H1 (cell line): ENCODE measurements at regions not wholly inside any gene's neighbourhood (a gene's known extent, or its start where the extent isn't known, plus 50 kb on each side); places are given as distances from the start of the nearest gene placed in this dataset.

Source experiments
- CTCF ChIA-PET: fragments of 300-600 bp; sonication (Branson Sonifier 250); formaldehyde crosslinking; loops from one replicate; lab custom pipeline; 2021; ENCODE audit not compliant: partially characterized antibody; lab: Charles Lee
- POLR2A ChIA-PET: fragments of 300-600 bp; sonication (Branson Sonifier 250); formaldehyde crosslinking; loops from one replicate; lab custom pipeline; 2021; ENCODE audit warnings: inconsistent platforms; ENCODE audit not compliant: partially characterized antibody; lab: Charles Lee
- DNase-seq, 2 experiments: peaks; one replicate each; pipeline versions ENCODE4 v3.0.0 to v3.0.0-alpha.2; 2010 to 2022; ENCODE audit warnings: low spot score in 2 of 2, low read depth in 1 of 2, mixed read lengths in 1 of 2
- FAIRE-seq: peaks from 2 replicates; lab custom pipeline; 2011; peaks lifted over from hg19 to GRCh38; lab: Jason Lieb, UNC
- H2AFZ ChIP-seq: 2 replicates; pipeline ENCODE4 v1.8.1; 2012; ENCODE audit warnings: low read length, inconsistent platforms
- H2AK5ac ChIP-seq: 2 replicates; pipeline ENCODE4 v1.6.1; 2013; ENCODE audit warnings: low read depth, low read length
- H2BK120ac ChIP-seq: replicated peaks from 2 replicates; pipeline ENCODE3; 2013; ENCODE audit warnings: low read depth, low read length, inconsistent platforms
- H2BK12ac ChIP-seq: 2 replicates; pipeline ENCODE4 v1.6.1; 2013; ENCODE audit warnings: low read depth, low read length
- H2BK15ac ChIP-seq: 2 replicates; pipeline ENCODE4 v1.6.1; 2013; ENCODE audit warnings: low read length
- H2BK20ac ChIP-seq: 2 replicates; pipeline ENCODE4 v1.6.1; 2013; ENCODE audit warnings: low read length
- H2BK5ac ChIP-seq: 2 replicates; pipeline ENCODE4 v1.6.1; 2013; ENCODE audit warnings: low read depth, low read length
- H3K14ac ChIP-seq: 2 replicates; pipeline ENCODE4 v1.6.1; 2013; ENCODE audit warnings: inconsistent platforms; ENCODE audit not compliant: insufficient read length
- H3K18ac ChIP-seq: 2 replicates; pipeline ENCODE4 v1.6.1; 2013; ENCODE audit warnings: low read length; ENCODE audit errors: extremely low read depth
- H3K23ac ChIP-seq: 2 replicates; pipeline ENCODE4 v1.6.1; 2013; ENCODE audit warnings: inconsistent platforms; ENCODE audit not compliant: insufficient read length
- H3K23me2 ChIP-seq: 2 replicates; pipeline ENCODE4 v1.6.1; 2013; ENCODE audit warnings: low read depth, low read length
- H3K27ac ChIP-seq: 2 replicates; pipeline ENCODE4 v1.6.1; 2011; ENCODE audit warnings: low read depth, low read length, inconsistent platforms
- H3K27me3 ChIP-seq, 4 experiments: replicated peaks in 1 of 4; 1 replicate in 1 of 4; 2 replicates in 3 of 4; pipeline versions ENCODE4 v1.6.1 to v1.8.1; 2011 to 2013; ENCODE audit warnings: low read length in 3 of 4, mild to moderate bottlenecking in 3 of 4, inconsistent platforms in 2 of 4, mixed read lengths in 2 of 4, moderate library complexity in 1 of 4; ENCODE audit not compliant: control insufficient read depth in 3 of 4, insufficient read depth in 3 of 4; ENCODE audit errors: extremely low read depth in 1 of 4
- H3K36me3 ChIP-seq, 4 experiments: 2 replicates each; pipeline versions ENCODE4 v1.6.1 to v1.8.1; 2011 to 2013; ENCODE audit warnings: mild to moderate bottlenecking in 4 of 4, low read length in 3 of 4, moderate library complexity in 2 of 4, control low read depth in 1 of 4, inconsistent platforms in 1 of 4; ENCODE audit not compliant: insufficient read depth in 4 of 4, control insufficient read depth in 2 of 4
- H3K4ac ChIP-seq: replicated peaks from 2 replicates; pipeline ENCODE3; 2013; ENCODE audit warnings: low read length, low read depth, mixed read lengths, inconsistent platforms; ENCODE audit not compliant: insufficient read length
- H3K4me1 ChIP-seq, 4 experiments: replicated peaks in 1 of 4; 1 replicate in 1 of 4; 2 replicates in 3 of 4; pipeline versions ENCODE4 v1.6.1 to v1.8.1; 2011 to 2013; ENCODE audit warnings: low read length in 3 of 4, inconsistent platforms in 2 of 4, mixed read lengths in 1 of 4; ENCODE audit not compliant: insufficient read depth in 4 of 4, control insufficient read depth in 3 of 4
- H3K4me2 ChIP-seq, 2 experiments: 2 replicates each; pipeline versions ENCODE4 v1.6.1 to v1.8.1; 2011 to 2013; ENCODE audit warnings: low read depth in 2 of 2, low read length in 2 of 2, control low read depth in 1 of 2, inconsistent platforms in 1 of 2, mild to moderate bottlenecking in 1 of 2; ENCODE audit not compliant: insufficient read depth in 1 of 2
- H3K4me3 ChIP-seq, 4 experiments: fragments of 200-600, 300-600 bp in 1 of 4; sonication (generic), shearing (Covaris generic), sonication (Bioruptor Twin) in 1 of 4; 2 replicates each; pipeline versions ENCODE4 v1.5.1 to v1.8.1; 2011 to 2016; ENCODE audit warnings: low read length in 4 of 4, low read depth in 3 of 4, control low read depth in 2 of 4, inconsistent platforms in 2 of 4, mild to moderate bottlenecking in 2 of 4, mixed read lengths in 1 of 4, moderate library complexity in 1 of 4; ENCODE audit not compliant: insufficient read depth in 2 of 4; ENCODE audit errors: extremely low read depth in 1 of 4
- H3K56ac ChIP-seq: replicated peaks from 2 replicates; pipeline ENCODE3; 2013; ENCODE audit warnings: low read depth, mild to moderate bottlenecking, mixed read lengths, low read length, inconsistent platforms; ENCODE audit not compliant: insufficient read length
- H3K79me1 ChIP-seq: 2 replicates; pipeline ENCODE4 v1.6.1; 2013; ENCODE audit warnings: low read depth, low read length, control low read depth
- H3K79me2 ChIP-seq, 2 experiments: 2 replicates each; pipeline versions ENCODE4 v1.6.1 to v1.8.1; 2012 to 2013; ENCODE audit warnings: low read length in 2 of 2, mild to moderate bottlenecking in 2 of 2, inconsistent platforms in 1 of 2; ENCODE audit not compliant: insufficient read depth in 2 of 2, control insufficient read depth in 1 of 2
- H3K9ac ChIP-seq, 4 experiments: replicated peaks in 1 of 4; 1 replicate in 1 of 4; 2 replicates in 3 of 4; pipeline versions ENCODE4 v1.6.1 to v1.8.1; 2011 to 2013; ENCODE audit warnings: low read depth in 3 of 4, low read length in 3 of 4, control low read depth in 2 of 4, mild to moderate bottlenecking in 2 of 4, moderate library complexity in 2 of 4, inconsistent platforms in 1 of 4; ENCODE audit errors: extremely low read depth in 1 of 4
- H3K9me3 ChIP-seq, 2 experiments: 2 replicates each; pipeline versions ENCODE4 v1.6.1 to v1.8.1; 2012 to 2013; ENCODE audit warnings: mild to moderate bottlenecking in 2 of 2, moderate library complexity in 2 of 2, control low read depth in 1 of 2, inconsistent platforms in 1 of 2, low read depth in 1 of 2, low read length in 1 of 2, mixed read lengths in 1 of 2; ENCODE audit not compliant: insufficient read depth in 2 of 2
- H4K20me1 ChIP-seq, 2 experiments: replicated peaks in 1 of 2; 2 replicates each; pipeline versions ENCODE3 to v1.8.1; 2011 to 2013; ENCODE audit warnings: inconsistent platforms in 2 of 2, low read length in 2 of 2, mild to moderate bottlenecking in 1 of 2; ENCODE audit not compliant: insufficient read depth in 2 of 2, control insufficient read depth in 1 of 2
- H4K5ac ChIP-seq: 2 replicates; pipeline ENCODE4 v1.6.1; 2013; ENCODE audit warnings: low read length, low read depth, mixed read lengths, inconsistent platforms; ENCODE audit not compliant: insufficient read length
- H4K8ac ChIP-seq: 2 replicates; pipeline ENCODE4 v1.8.0; 2013; ENCODE audit warnings: mild to moderate bottlenecking, moderate library complexity, low read length, inconsistent platforms; ENCODE audit not compliant: insufficient read depth; ENCODE audit errors: extremely low read depth
- H4K91ac ChIP-seq: replicated peaks from 2 replicates; pipeline ENCODE3; 2013; ENCODE audit warnings: low read length, mixed read lengths, inconsistent platforms; ENCODE audit not compliant: insufficient read length
- CREB1 ChIP-seq: IDR thresholded peaks from 2 replicates; pipeline ENCODE4 v1.6.1; 2012; ENCODE audit warnings: inconsistent platforms
- CTBP2 ChIP-seq: IDR thresholded peaks from 2 replicates; pipeline ENCODE4 v1.7.0; 2011; ENCODE audit warnings: borderline replicate concordance, mild to moderate bottlenecking, moderate library complexity, mixed read lengths, low read length; ENCODE audit not compliant: insufficient read depth, insufficient read length
- HDAC6 ChIP-seq: IDR thresholded peaks from one replicate; pipeline ENCODE4 v1.7.1; 2012; ENCODE audit warnings: low read depth, mild to moderate bottlenecking, inconsistent platforms, low read length, moderate library complexity
- KDM4A ChIP-seq: IDR thresholded peaks from one replicate; pipeline ENCODE4 v1.7.1; 2012; ENCODE audit warnings: low read depth, mild to moderate bottlenecking, moderate library complexity, low read length, inconsistent platforms; ENCODE audit not compliant: severe bottlenecking
- SIN3A ChIP-seq, 2 experiments: IDR thresholded peaks in 1 of 2; conservative IDR thresholded peaks in 1 of 2; 2 replicates each; pipeline ENCODE4 v1.6.1; 2011 to 2012; ENCODE audit warnings: low read length in 2 of 2, improper control_type of control experiment in 1 of 2, low read depth in 1 of 2, mild to moderate bottlenecking in 1 of 2
- WGBS, 2 experiments: shearing (Covaris generic) in 1 of 2; methylation state at CpG; one replicate each; pipeline versions ENCODE4 v1.1.6 to v1.1.7; 2013 to 2015; ENCODE audit warnings: low lambda C conversion rate in 2 of 2, mixed read lengths in 2 of 2, inconsistent platforms in 1 of 2, low coverage in 1 of 2, missing lambda C conversion rate in 1 of 2; ENCODE audit not compliant: insufficient replicate concordance in 2 of 2, insufficient coverage in 1 of 2, insufficient read length in 1 of 2; ENCODE audit errors: extremely low coverage in 1 of 2, missing lambda C conversion rate in 1 of 2; 5-methylcytosine and 5-hydroxymethylcytosine counted together

- Histone ChIP-seq H3K36me3 (no peaks in the 10 kb centered on the region), H4K20me1 (no peaks in the 10 kb centered on the region), H2AFZ (no peak overlapping the region), H2AK5ac (no peak overlapping the region), H2BK120ac (no peak overlapping the region), H4K8ac (no peak overlapping the region), H3K23me2 (no peaks in the 10 kb centered on the region), H2BK5ac (no peak overlapping the region), H3K18ac (no peak overlapping the region), H3K27ac (no peak overlapping the region), H2BK20ac (no peak overlapping the region), H3K9ac (no peak overlapping the region), H3K56ac (no peak overlapping the region), H3K14ac (no peak overlapping the region), H3K9me3 (no peaks in the 10 kb centered on the region), H3K79me1 (no peaks in the 10 kb centered on the region), H3K23ac (no peak overlapping the region), H2BK15ac (no peak overlapping the region), H3K4me1 (no peaks in the 10 kb centered on the region), H2BK12ac (no peak overlapping the region), H3K27me3 (no peaks in the 10 kb centered on the region), H3K4me3 (no peak overlapping the region), H3K79me2 (no peaks in the 10 kb centered on the region), H4K5ac (no peak overlapping the region), H3K4me2 (no peak overlapping the region), H3K4ac (no peak overlapping the region), H4K91ac (no peak overlapping the region)
- POLR2A ChIA-PET, result no interaction called here
- CTCF ChIA-PET, result interaction anchor here (0.9 kb wide), 1 partner anchor 614 kb away, joined by 3 read pairs; no protein-coding TSS in a partner anchor
- DNase-seq (no peak), FAIRE-seq (no peak)
- 90% methylated on average over 4 of the region's 4 CpGs; no CpG with 5 or more reads in 1 of the 2 experiments for WGBS, 2 experiments
- no peak for TF ChIP-seq HDAC6
- no peak for TF ChIP-seq CREB1
- TF ChIP-seq SIN3A (conservative IDR thresholded peaks at IDR 0.05 in 1 of 2, IDR thresholded peaks at IDR 0.05 in 1 of 2; ENCODE audit: low read depth in 1 of 2, low read length in 2 of 2), result no peak
- no peak for TF ChIP-seq KDM4A
- no peak for TF ChIP-seq CTBP2
Observed at GRCh38 chr10:10222304-10222841, 795.3 kb upstream of the CELF2 start.
